Heart right ventricle (tissue), 16 donors: ENCODE measurements at regions not wholly inside any gene's neighbourhood (a gene's known extent, or its start where the extent isn't known, plus 50 kb on each side); places are given as distances from the start of the nearest gene placed in this dataset.

Experiments used
- ATAC-seq, 8 donors: fragments of 200-7000 bp; cut with Tn5 transposase; one replicate each; pipeline ENCODE4 v1.9.1; 2020; ENCODE audit warnings: mild to moderate bottlenecking in 8 of 8, moderate library complexity in 8 of 8, moderate number of reproducible peaks in 1 of 8
- DNase-seq, 2 donors: peaks; one replicate each; pipeline ENCODE4 v3.0.0-alpha.2; 2020
- H3K27ac ChIP-seq, 10 donors: fragments of 200-600 bp; sonication (generic) in 2 of 10; one replicate each; pipeline versions ENCODE4 v1.5.0 to v1.8.0; 2020 to 2022; ENCODE audit warnings: mild to moderate bottlenecking in 3 of 10
- H3K27me3 ChIP-seq, 7 donors: fragments of 200-600 bp; one replicate each; pipeline ENCODE4 v1.8.0; 2021 to 2022; ENCODE audit warnings: mild to moderate bottlenecking in 2 of 7
- H3K36me3 ChIP-seq, 9 donors: fragments of 200-600 bp; sonication (generic) in 1 of 9; one replicate each; pipeline versions ENCODE4 v1.5.0 to v1.8.0; 2020 to 2022; ENCODE audit warnings: mild to moderate bottlenecking in 2 of 9
- H3K4me1 ChIP-seq, 9 donors: fragments of 200-600 bp; sonication (generic) in 1 of 9; one replicate each; pipeline versions ENCODE4 v1.5.0 to v1.8.0; 2020 to 2022; ENCODE audit warnings: mild to moderate bottlenecking in 4 of 9
- H3K4me3 ChIP-seq, 10 donors: fragments of 200-600 bp; sonication (generic) in 2 of 10; one replicate each; pipeline versions ENCODE4 v1.5.0 to v1.8.0; 2020 to 2022; ENCODE audit warnings: mild to moderate bottlenecking in 7 of 10, moderate library complexity in 2 of 10
- H3K9me3 ChIP-seq, 11 donors: fragments of 200-600 bp in 10 of 11; sonication (generic) in 2 of 11; one replicate each; pipeline versions ENCODE4 v1.5.0 to v1.8.0; 2013 to 2022; ENCODE audit warnings: mild to moderate bottlenecking in 2 of 11, control low read depth in 1 of 11, moderate library complexity in 1 of 11
- CTCF ChIP-seq, 9 donors: fragments of 200-600 bp; sonication (generic) in 2 of 9; IDR thresholded peaks; one replicate each; pipeline versions ENCODE4 v1.5.0 to v1.8.0; 2021 to 2022; ENCODE audit warnings: antibody characterized with exemption in 9 of 9, mild to moderate bottlenecking in 5 of 9, moderate library complexity in 1 of 9
- WGBS, 2 donors: extraction: QIAGEN DNeasy Blood & Tissue Kit; methylation state at CpG; one replicate each; pipeline ENCODE4 v1.1.7; 2013; ENCODE audit warnings: inconsistent platforms in 1 of 2; 5-methylcytosine and 5-hydroxymethylcytosine counted together
- intact Hi-C, 10 donors: fragments of 100-400 bp; cut with DNase I; formaldehyde crosslinking; loops; one replicate each; pipeline versions ENCODE4 v1.11.1 to v1.14.2; 2022
- donor health status: Arrhythmogenic right ventricular cardiomyopathy.
- donor health status: ischemic (EF 13 %, LVEDD 7.1; RV severe dilation, severe dysfunction).
- donor health status: healthy with polysubstance abuse.
- donor health status: DM: no; HTN: yes; CAD: no.
- donor health status: DM: no; HTN: no; CAD: no.
- donor health status: ischemic (EF 25% LVEDD 6.9; RV normal size, moderate dysfunction).
- donor health status: ischemic (EF 25% LVEDD 5.7; RV mildly dilated, moderate dysfunction).
- donor health status: healthy.
- donor health status: DM: yes; HTN: yes; CAD: no.
- donor health status: Ischemic cardiomyopathy.
- donor health status: ischemic (EF 35%, LVEDD 5.7; RV mildly dilated, moderate dysfunction).
- donor health status: nonischemic (EF 11% LVEDD 7.7; RV severe dilation, severe dysfunction).
- donor health status: DM: yes; HTN: yes; CAD: no.
- donor health status: PGD.
- donor health status: ischemic (EF 29% LVEDD 5.4; RV normal size, mild dysfunction).
- donor health status: nonischemic (EF 23%, LVEDD 6.1; RV moderate dilation, normal function).

GRCh38 chr5:99995407-99995806 lies 539.8 kb upstream of the FAM174A start:
- intact Hi-C loops, result no loop called here
- DNase-seq, result no peak
- H3K4me3 ChIP-seq, result no peak overlapping the region
- no peaks in the 10 kb centered on the region for H3K27me3 ChIP-seq
- no peak for ATAC-seq
- TF ChIP-seq CTCF (IDR thresholded peaks at IDR 0.05), result no peak
- WGBS, 2 donors, result 79 to 88% methylated on average over 2 of the region's 2 CpGs
- no peak overlapping the region for H3K27ac ChIP-seq
- no peaks in the 10 kb centered on the region for H3K4me1 ChIP-seq
- H3K36me3 ChIP-seq, result no peaks in the 10 kb centered on the region
- no peaks in the 10 kb centered on the region for H3K9me3 ChIP-seq

GRCh38 chr5:99973779-99974178 lies 561.4 kb upstream of the FAM174A start:
- no peak overlapping the region for H3K4me3 ChIP-seq
- 73% methylated on average over 4 of the region's 4 CpGs for WGBS, 2 donors
- ATAC-seq, result no peak

GRCh38 chr5:99955962-99956361 lies 579.2 kb upstream of the FAM174A start:
- TF ChIP-seq CTCF (IDR thresholded peaks at IDR 0.05), result no peak
- intact Hi-C loops, result no loop called here
- no peak for DNase-seq

More at GRCh38 chr5:99973779-99974178, 561.4 kb upstream of the FAM174A start:
- Histone ChIP-seq H3K27me3 (no peaks in the 10 kb centered on the region), H3K9me3 (no peaks in the 10 kb centered on the region), H3K4me1 (no peaks in the 10 kb centered on the region), H3K36me3 (no peaks in the 10 kb centered on the region), H3K27ac (no peak overlapping the region)
- intact Hi-C loops, result no loop called here
- no peak for DNase-seq
- no peak for TF ChIP-seq CTCF (IDR thresholded peaks at IDR 0.05)

GRCh38 chr5:99955006-99955405 lies 580.2 kb upstream of the FAM174A start:
- Histone ChIP-seq H3K36me3 (no peaks in the 10 kb centered on the region), H3K9me3 (peaks cover 0 to 15% (median 0%) of the 10 kb centered on the region in 11 donors), H3K27me3 (no peaks in the 10 kb centered on the region), H3K4me1 (no peaks in the 10 kb centered on the region), H3K4me3 (no peak overlapping the region), H3K27ac (no peak overlapping the region)
- TF ChIP-seq CTCF (IDR thresholded peaks at IDR 0.05), result no peak
- intact Hi-C loops, result no loop called here
- DNase-seq (no peak), ATAC-seq (no peak)
- WGBS, 2 donors, result 86 to 88% methylated on average over 10 of the region's 10 CpGs

More at GRCh38 chr5:99955962-99956361, 579.2 kb upstream of the FAM174A start:
- Histone ChIP-seq H3K27ac (no peak overlapping the region), H3K4me3 (no peak overlapping the region), H3K4me1 (no peaks in the 10 kb centered on the region), H3K36me3 (no peaks in the 10 kb centered on the region), H3K9me3 (peaks cover 0 to 25% (median 0%) of the 10 kb centered on the region in 11 donors), H3K27me3 (no peaks in the 10 kb centered on the region)
- WGBS, 2 donors, result 85 to 86% methylated on average over 8 of the region's 8 CpGs
- no peak for ATAC-seq
